Endometrial microvascular endothelial cells (primary cell): ENCODE measurements at regions not wholly inside any gene's neighbourhood (a gene's known extent, or its start where the extent isn't known, plus 50 kb on each side); places are given as distances from the start of the nearest gene placed in this dataset.

Source experiments
- in situ Hi-C: cut with HindIII; loops from 2 replicates; pipeline ENCODE4 v1.10.0; 2017; ENCODE audit warnings: low sequenced_read_pairs, low pct_unique_long_range_greater_than_20kb; ENCODE audit errors: inconsistent ontology term

- in situ Hi-C loops = no loop called here
Observed at GRCh38 chr2:64817453-64817852, 163.7 kb upstream of the SERTAD2 start.

GRCh38 chr2:64818664-64819060, 164.9 kb upstream of the SERTAD2 start:
- in situ Hi-C loops = no loop called here

GRCh38 chr2:64819361-64819760, 165.6 kb upstream of the SERTAD2 start:
- in situ Hi-C loops = no loop called here

- in situ Hi-C loops = no loop called here
Observed at GRCh38 chr2:64819774-64820688, 166.3 kb upstream of the SERTAD2 start.

GRCh38 chr2:64820901-64821300, 167.2 kb upstream of the SERTAD2 start:
- in situ Hi-C loops = no loop called here

- in situ Hi-C loops = no loop called here
Observed at GRCh38 chr2:64823794-64824193, 165.4 kb upstream of the SLC1A4 start.

GRCh38 chr2:64825831-64826491, 163.2 kb upstream of the SLC1A4 start:
- in situ Hi-C loops = loop anchor here (25.0 kb wide), 1 partner anchor 164 kb away; the partner anchor contains the start of gene SERTAD2

GRCh38 chr2:64826703-64827102, 162.5 kb upstream of the SLC1A4 start:
- in situ Hi-C loops = loop anchor here (25.0 kb wide), 1 partner anchor 164 kb away; the partner anchor contains the start of gene SERTAD2

- in situ Hi-C loops = loop anchor here (25.0 kb wide), 1 partner anchor 166 kb away; the partner anchor contains the start of gene SERTAD2
Observed at GRCh38 chr2:64828261-64828660, 160.9 kb upstream of the SLC1A4 start.

GRCh38 chr2:64829525-64829924, 159.7 kb upstream of the SLC1A4 start:
- in situ Hi-C loops = loop anchor here (25.0 kb wide), 1 partner anchor 167 kb away; the partner anchor contains the start of gene SERTAD2

GRCh38 chr2:64831134-64831976, 157.8 kb upstream of the SLC1A4 start:
- in situ Hi-C loops = loop anchor here (25.0 kb wide), 1 partner anchor 169 kb away; the partner anchor contains the start of gene SERTAD2

GRCh38 chr2:64831977-64832328, 157.2 kb upstream of the SLC1A4 start:
- in situ Hi-C loops = loop anchor here (25.0 kb wide), 1 partner anchor 170 kb away; the partner anchor contains the start of gene SERTAD2

- in situ Hi-C loops = loop anchor here (25.0 kb wide), 1 partner anchor 171 kb away; the partner anchor contains the start of gene SERTAD2
Observed at GRCh38 chr2:64832936-64833335, 156.3 kb upstream of the SLC1A4 start.

- in situ Hi-C loops = loop anchor here (25.0 kb wide), 1 partner anchor 174 kb away; the partner anchor contains the start of gene SERTAD2
Observed at GRCh38 chr2:64836566-64836965, 152.6 kb upstream of the SLC1A4 start.

- in situ Hi-C loops = loop anchor here (25.0 kb wide), 1 partner anchor 175 kb away; the partner anchor contains the start of gene SERTAD2
Observed at GRCh38 chr2:64837116-64837731, 152.0 kb upstream of the SLC1A4 start.

- in situ Hi-C loops = loop anchor here (25.0 kb wide), 1 partner anchor 176 kb away; the partner anchor contains the start of gene SERTAD2
Observed at GRCh38 chr2:64837925-64838641, 151.1 kb upstream of the SLC1A4 start.

- in situ Hi-C loops = loop anchor here (25.0 kb wide), 1 partner anchor 177 kb away; the partner anchor contains the start of gene SERTAD2
Observed at GRCh38 chr2:64838817-64839216, 150.4 kb upstream of the SLC1A4 start.
